ENCODE measurements at regions not wholly inside any gene's neighbourhood (a gene's known extent, or its start where the extent isn't known, plus 50 kb on each side); places are given as distances from the start of the nearest gene placed in this dataset.

- H3K27ac ChIP-seq, result no peak overlapping the region
- H3K36me3 ChIP-seq, result no peaks in the 10 kb centered on the region
- 70 to 88% (median 84%) methylated on average over 1 of the region's 1 CpG for WGBS, 5 donors
- intact Hi-C loops (cut with DNase I; ENCODE audit: low total_unique reads), result no loop called here
- H3K4me1 ChIP-seq, result no peaks in the 10 kb centered on the region
- DNase-seq, result no peak
- peaks cover 0 to 18% (median 8%) of the 10 kb centered on the region in 8 donors for H3K9me3 ChIP-seq
- no peaks in the 10 kb centered on the region for H3K27me3 ChIP-seq (replicated peaks in 1 of 7)
- no peak for TF ChIP-seq POLR2AphosphoS5 (IDR thresholded peaks at IDR 0.05)
- H3K4me3 ChIP-seq, result no peak overlapping the region
Observed at GRCh38 chr4:132056496-132056895, 1092.6 kb upstream of the PCDH10 start.

- H3K36me3 ChIP-seq, result no peaks in the 10 kb centered on the region
Observed at GRCh38 chr4:132059227-132059626, 1089.9 kb upstream of the PCDH10 start.

GRCh38 chr4:132062611-132063239 lies 1086.4 kb upstream of the PCDH10 start:
- WGBS, 5 donors, result 94 to 97% (median 95%) methylated on average over 21 to 31 of the region's 31 CpGs
- H3K27ac ChIP-seq, result no peak overlapping the region
- peaks cover 0 to 34% (median 22%) of the 10 kb centered on the region in 8 donors for H3K9me3 ChIP-seq
- no peaks in the 10 kb centered on the region for H3K27me3 ChIP-seq (replicated peaks in 1 of 7)
- H3K36me3 ChIP-seq, result no peaks in the 10 kb centered on the region
- no peak overlapping the region for H3K4me3 ChIP-seq
- no peaks in the 10 kb centered on the region for H3K4me1 ChIP-seq
- no peak for DNase-seq
- intact Hi-C loops (cut with DNase I; ENCODE audit: low total_unique reads), result no loop called here
- no peak for TF ChIP-seq POLR2AphosphoS5 (IDR thresholded peaks at IDR 0.05)
- TF ChIP-seq POLR2A (IDR thresholded peaks at IDR 0.05), result no peak
- no peak for TF ChIP-seq CTCF (IDR thresholded peaks at IDR 0.05 in 8 of 11, conservative IDR thresholded peaks at IDR 0.05 in 3 of 11)

More at GRCh38 chr4:132059227-132059626, 1089.9 kb upstream of the PCDH10 start:
- WGBS, 5 donors, result 72 to 98% (median 84%) methylated on average over 1 of the region's 1 CpG
- no peaks in the 10 kb centered on the region for H3K4me1 ChIP-seq
- peaks cover 0 to 35% (median 24%) of the 10 kb centered on the region in 8 donors for H3K9me3 ChIP-seq
- intact Hi-C loops (cut with DNase I; ENCODE audit: low total_unique reads), result no loop called here
- no peak for TF ChIP-seq CTCF (IDR thresholded peaks at IDR 0.05 in 8 of 11, conservative IDR thresholded peaks at IDR 0.05 in 3 of 11)
- TF ChIP-seq POLR2AphosphoS5 (IDR thresholded peaks at IDR 0.05), result no peak
- TF ChIP-seq POLR2A (IDR thresholded peaks at IDR 0.05), result no peak
- H3K4me3 ChIP-seq, result no peak overlapping the region
- DNase-seq, result no peak
- no peak overlapping the region for H3K27ac ChIP-seq
- no peaks in the 10 kb centered on the region for H3K27me3 ChIP-seq (replicated peaks in 1 of 7)

GRCh38 chr4:132063829-132064228 lies 1085.3 kb upstream of the PCDH10 start:
- Histone ChIP-seq H3K4me3 (no peak overlapping the region), H3K27me3 (replicated peaks in 1 of 7) (no peaks in the 10 kb centered on the region), H3K27ac (no peak overlapping the region), H3K36me3 (no peaks in the 10 kb centered on the region), H3K9me3 (peaks cover 0 to 23% (median 16%) of the 10 kb centered on the region in 8 donors), H3K4me1 (no peaks in the 10 kb centered on the region)
- no peak for DNase-seq
- intact Hi-C loops (cut with DNase I; ENCODE audit: low total_unique reads), result no loop called here
- TF ChIP-seq POLR2A (IDR thresholded peaks at IDR 0.05) (no peak), CTCF (IDR thresholded peaks at IDR 0.05 in 8 of 11, conservative IDR thresholded peaks at IDR 0.05 in 3 of 11) (no peak), POLR2AphosphoS5 (IDR thresholded peaks at IDR 0.05) (no peak)
- 11 to 38% (median 23%) methylated on average over 1 of the region's 1 CpG for WGBS, 5 donors

Measured in spleen (tissue), 11 donors.